ENCODE measurements at regions not wholly inside any gene's neighbourhood (a gene's known extent, or its start where the extent isn't known, plus 50 kb on each side); places are given as distances from the start of the nearest gene placed in this dataset.

- Histone ChIP-seq H3F3A (ENCODE audit: insufficient read depth, low read length) (no peaks in the 10 kb centered on the region), H3K79me2 (ENCODE audit: insufficient read depth, low read length) (no peaks in the 10 kb centered on the region), H3K9ac (ENCODE audit: low read length) (no peak overlapping the region), H3K27me3 (ENCODE audit: insufficient read depth, low read length) (no peaks in the 10 kb centered on the region; the same call in 1 of the 2 replicates), H3K4me2 (ENCODE audit: low read length) (no peak overlapping the region), H2AFZ (ENCODE audit: low read length) (no peak overlapping the region), H3K4me1 (ENCODE audit: insufficient read depth, low read length, severe bottlenecking) (no peaks in the 10 kb centered on the region), H3K4me3 (ENCODE audit: low read depth, low read length, poor library complexity, severe bottlenecking) (no peak overlapping the region), H3K9me2 (ENCODE audit: low read depth, low read length) (no peaks in the 10 kb centered on the region), H4K20me1 (ENCODE audit: insufficient read depth, low read length) (no peaks in the 10 kb centered on the region), H3K27ac (ENCODE audit: low read depth, low read length, poor library complexity, severe bottlenecking) (no peak overlapping the region), H3K36me3 (ENCODE audit: insufficient read depth, low read length) (no peaks in the 10 kb centered on the region), H3K9me3 (ENCODE audit: low read length) (no peaks in the 10 kb centered on the region)
- TF ChIP-seq CTCF (IDR thresholded peaks at IDR 0.05; ENCODE audit: low read length), result no peak
- no peak for TF ChIP-seq EZH2 (IDR thresholded peaks at IDR 0.05; ENCODE audit: borderline replicate concordance, low read length)
These were observed 137.4 kb downstream of the TFAP2C start for GRCh38 chr20:56766528-56766927.

- Histone ChIP-seq H4K20me1 (ENCODE audit: insufficient read depth, low read length) (no peaks in the 10 kb centered on the region), H2AFZ (ENCODE audit: low read length) (no peak overlapping the region), H3K27me3 (ENCODE audit: insufficient read depth, low read length) (no peaks in the 10 kb centered on the region; the same call in 1 of the 2 replicates), H3K4me1 (ENCODE audit: insufficient read depth, low read length, severe bottlenecking) (no peaks in the 10 kb centered on the region), H3K79me2 (ENCODE audit: insufficient read depth, low read length) (no peaks in the 10 kb centered on the region), H3K9me3 (ENCODE audit: low read length) (no peaks in the 10 kb centered on the region), H3K27ac (ENCODE audit: low read depth, low read length, poor library complexity, severe bottlenecking) (no peak overlapping the region), H3K9me2 (ENCODE audit: low read depth, low read length) (no peaks in the 10 kb centered on the region), H3K4me2 (ENCODE audit: low read length) (no peak overlapping the region), H3F3A (ENCODE audit: insufficient read depth, low read length) (no peaks in the 10 kb centered on the region), H3K36me3 (ENCODE audit: insufficient read depth, low read length) (no peaks in the 10 kb centered on the region), H3K9ac (ENCODE audit: low read length) (no peak overlapping the region), H3K4me3 (ENCODE audit: low read depth, low read length, poor library complexity, severe bottlenecking) (no peak overlapping the region)
- TF ChIP-seq EZH2 (IDR thresholded peaks at IDR 0.05; ENCODE audit: borderline replicate concordance, low read length) (no peak), CTCF (IDR thresholded peaks at IDR 0.05; ENCODE audit: low read length) (no peak)
These were observed 141.0 kb downstream of the TFAP2C start for GRCh38 chr20:56769921-56770600.

GRCh38 chr20:56773749-56774148, 144.6 kb downstream of the TFAP2C start:
- Histone ChIP-seq H3K27ac (ENCODE audit: low read depth, low read length, poor library complexity, severe bottlenecking) (no peak overlapping the region), H3K9me3 (ENCODE audit: low read length) (no peaks in the 10 kb centered on the region), H3K27me3 (ENCODE audit: insufficient read depth, low read length) (no peaks in the 10 kb centered on the region), H4K20me1 (ENCODE audit: insufficient read depth, low read length) (no peaks in the 10 kb centered on the region), H2AFZ (ENCODE audit: low read length) (no peak overlapping the region), H3K36me3 (ENCODE audit: insufficient read depth, low read length) (no peaks in the 10 kb centered on the region), H3K4me2 (ENCODE audit: low read length) (no peak overlapping the region), H3K4me3 (ENCODE audit: low read depth, low read length, poor library complexity, severe bottlenecking) (no peak overlapping the region), H3K4me1 (ENCODE audit: insufficient read depth, low read length, severe bottlenecking) (no peaks in the 10 kb centered on the region), H3K79me2 (ENCODE audit: insufficient read depth, low read length) (no peaks in the 10 kb centered on the region), H3K9me2 (ENCODE audit: low read depth, low read length) (no peaks in the 10 kb centered on the region), H3F3A (ENCODE audit: insufficient read depth, low read length) (no peaks in the 10 kb centered on the region), H3K9ac (ENCODE audit: low read length) (no peak overlapping the region)
- TF ChIP-seq EZH2 (IDR thresholded peaks at IDR 0.05; ENCODE audit: borderline replicate concordance, low read length) (no peak), CTCF (IDR thresholded peaks at IDR 0.05; ENCODE audit: low read length) (no peak)
